NOMO-1 treated with DMSO at 0.1 percent for 48 hours (cell line): ENCODE measurements at regions not wholly inside any gene's neighbourhood (a gene's known extent, or its start where the extent isn't known, plus 50 kb on each side); places are given as distances from the start of the nearest gene placed in this dataset.
A peak's percentile ranks its signal among the peaks of the same experiment; 100 is the strongest.

Experiments used
- DNase-seq: peaks from one replicate; lab custom pipeline; 2025; ENCODE audit not compliant: unreplicated experiment; lab: John Stamatoyannopoulos, UW

DNA sequence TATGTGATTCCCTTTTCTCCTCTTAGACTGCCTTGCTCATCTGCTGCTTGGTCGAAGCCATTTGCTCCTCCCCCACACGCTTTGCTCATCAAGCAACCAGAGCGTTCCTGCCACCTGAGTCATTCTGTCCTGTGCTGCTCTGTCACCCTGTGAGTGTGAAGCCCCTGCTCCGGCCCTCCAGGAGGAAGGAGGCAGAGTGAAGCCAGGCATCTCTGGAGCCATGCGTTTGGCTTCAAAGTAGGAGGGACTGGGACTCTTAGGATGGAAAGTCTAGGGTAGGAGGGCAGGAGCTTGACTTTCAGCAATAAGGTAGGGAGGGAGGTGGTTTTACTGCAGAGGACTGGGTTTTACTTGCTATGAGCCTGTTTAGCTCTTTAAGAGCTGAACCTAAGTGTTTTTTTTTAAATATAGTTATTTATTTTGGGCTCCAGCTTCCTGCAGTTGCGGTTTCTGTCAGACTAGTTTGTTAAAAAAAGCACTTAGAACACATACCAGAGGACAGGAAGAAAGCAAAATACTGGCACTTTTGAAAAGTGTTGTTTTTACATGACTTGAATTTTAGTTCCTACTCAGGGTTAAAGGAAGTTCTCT lies 63.6 kb downstream of the SPINK2 start:
- peak; percentile 87 for DNase-seq

- no peak for DNase-seq
Measured at GRCh38 chr4:56757261-56757746, 64.2 kb downstream of the SPINK2 start.

- DNase-seq: no peak
Measured at GRCh38 chr4:56755901-56756300, 65.6 kb downstream of the SPINK2 start.

DNA sequence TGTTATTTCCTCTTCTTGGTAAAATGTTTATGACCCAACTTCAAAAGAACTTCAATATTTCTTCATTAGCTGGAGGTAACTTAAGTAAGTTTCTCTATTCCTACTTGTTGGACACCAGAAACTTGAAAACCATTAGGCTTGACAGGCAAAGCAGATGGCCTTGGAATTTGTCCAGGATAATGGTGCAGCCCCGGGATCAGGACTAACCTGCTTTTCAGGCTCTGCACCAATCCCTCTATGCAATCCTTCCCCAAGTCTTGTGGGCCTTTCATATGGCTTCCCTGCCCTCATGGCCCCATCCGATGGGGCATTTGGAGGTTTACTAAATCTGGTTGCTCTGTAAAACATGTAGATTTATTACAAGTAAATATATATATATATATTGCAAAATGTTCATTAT lies 68.5 kb downstream of the SPINK2 start:
- no peak for DNase-seq

- DNase-seq: no peak
Measured at GRCh38 chr4:56750231-56750630, 69.1 kb upstream of the HOPX start.

DNA sequence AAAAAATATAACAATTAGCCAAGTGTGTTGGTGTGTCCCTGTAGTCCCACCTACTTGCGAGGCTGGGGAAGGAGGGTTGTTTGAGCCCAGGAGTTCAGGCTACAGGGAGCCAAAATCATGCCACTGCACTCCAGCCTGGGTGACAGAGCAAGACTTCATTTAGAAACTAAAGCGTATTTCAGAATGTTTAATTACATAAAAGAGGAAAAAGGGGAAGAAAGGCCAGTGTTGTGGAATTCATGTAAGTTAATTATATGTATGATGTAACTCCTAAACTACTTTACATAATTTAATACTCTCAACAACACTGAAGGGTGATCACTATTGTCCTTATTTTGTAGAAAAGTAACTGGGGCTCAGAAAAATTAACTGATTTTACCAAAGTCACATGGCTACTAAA lies 67.2 kb upstream of the HOPX start:
- DNase-seq: peak; percentile 66

DNA sequence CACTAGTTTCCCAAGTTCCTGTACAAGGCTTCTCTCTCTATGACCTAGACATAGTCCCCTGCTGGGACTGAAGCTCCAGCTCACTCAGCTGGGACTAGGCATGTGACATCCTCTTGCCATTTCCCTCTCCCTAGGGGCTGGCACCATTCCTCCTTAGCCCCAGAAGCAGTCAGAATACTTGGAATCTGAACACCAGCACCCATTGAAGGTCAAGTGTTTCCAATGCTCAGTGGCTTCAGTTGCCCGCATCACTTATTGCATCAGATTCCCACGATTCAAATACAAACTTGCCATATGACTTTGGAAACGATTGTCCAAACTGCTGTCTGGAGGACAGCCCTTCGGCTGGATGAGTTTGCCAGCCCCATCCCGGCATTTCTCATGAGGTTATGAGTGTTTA lies 65.5 kb upstream of the HOPX start:
- DNase-seq: no peak

- no peak for DNase-seq
Measured at GRCh38 chr4:56745042-56745441, 63.9 kb upstream of the HOPX start.

DNA sequence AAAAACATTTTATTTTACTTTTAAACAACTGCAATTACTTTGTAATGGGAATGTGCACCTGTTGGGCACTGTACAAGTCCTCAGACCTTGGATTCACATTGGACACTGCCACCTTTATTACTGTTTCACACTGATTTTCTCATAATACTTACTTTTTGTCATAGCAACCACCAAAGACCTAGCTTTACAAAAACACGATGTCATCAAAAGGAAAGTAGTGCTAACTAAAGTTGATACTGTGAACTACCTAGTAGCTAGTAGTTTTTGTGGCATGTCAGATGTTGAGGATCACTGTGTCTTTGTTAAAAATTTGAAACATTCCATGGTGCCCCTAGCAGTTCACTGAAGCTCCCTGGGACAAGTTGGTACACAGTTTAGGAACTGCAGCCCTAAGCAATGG lies 62.9 kb upstream of the HOPX start:
- DNase-seq: no peak

DNA sequence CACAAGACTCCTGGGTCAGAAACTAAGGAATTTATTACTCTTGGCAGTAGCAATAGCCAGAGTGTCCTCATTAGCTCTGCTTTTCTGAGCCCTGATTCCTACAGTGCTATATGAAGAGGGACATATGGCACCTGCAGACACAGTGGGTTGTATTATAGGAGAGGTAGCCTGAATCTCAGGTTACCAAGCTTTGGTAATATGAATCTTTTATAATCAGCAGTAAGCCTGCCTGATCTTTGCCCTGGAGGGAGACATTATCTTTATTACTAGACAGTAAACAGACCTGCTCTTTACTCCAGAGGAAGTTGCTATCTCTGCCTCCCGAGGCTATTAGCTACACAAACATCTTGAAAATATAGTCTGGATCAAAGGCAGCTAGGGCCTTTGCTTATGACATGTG lies 62.5 kb upstream of the HOPX start:
- no peak for DNase-seq

DNA sequence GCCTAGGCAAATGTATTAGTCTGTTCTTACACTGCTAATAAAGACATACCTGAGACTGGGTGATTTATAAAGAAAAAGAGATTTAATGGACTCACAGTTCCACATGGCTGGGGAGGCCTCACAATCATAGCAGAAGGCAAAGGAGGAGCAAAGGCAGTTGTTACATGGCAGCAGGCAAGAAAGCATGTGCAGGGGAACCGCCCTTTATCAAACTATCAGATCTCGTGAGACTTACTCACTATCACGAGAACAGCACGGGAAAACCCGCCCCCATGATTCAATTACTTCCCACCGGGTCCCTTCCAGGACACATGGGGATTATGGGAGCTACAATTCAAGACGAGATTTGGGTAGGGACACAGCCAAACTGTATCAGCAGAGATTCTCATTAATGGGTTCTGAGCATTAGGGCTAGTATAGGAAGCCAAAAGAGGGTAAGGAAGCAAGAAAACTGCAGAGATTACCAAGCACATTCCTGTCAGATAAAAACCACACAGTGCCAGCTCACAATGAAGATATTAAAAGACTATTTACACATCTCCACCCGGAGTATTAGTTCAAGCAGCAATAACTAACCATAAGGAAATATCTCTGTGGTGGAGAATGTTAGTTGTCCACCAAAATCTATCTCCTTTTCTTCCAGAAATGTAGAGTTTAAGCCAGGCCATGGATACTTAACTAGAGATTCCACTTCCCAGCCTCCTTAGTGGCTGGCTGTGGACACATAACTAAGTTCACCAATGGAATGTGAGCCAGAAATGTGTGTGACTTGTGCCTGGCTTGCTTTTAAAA lies 61.2 kb upstream of the HOPX start:
- DNase-seq: no peak

GRCh38 chr4:56741595-56741994 lies 60.5 kb upstream of the HOPX start:
- DNase-seq: no peak

DNA sequence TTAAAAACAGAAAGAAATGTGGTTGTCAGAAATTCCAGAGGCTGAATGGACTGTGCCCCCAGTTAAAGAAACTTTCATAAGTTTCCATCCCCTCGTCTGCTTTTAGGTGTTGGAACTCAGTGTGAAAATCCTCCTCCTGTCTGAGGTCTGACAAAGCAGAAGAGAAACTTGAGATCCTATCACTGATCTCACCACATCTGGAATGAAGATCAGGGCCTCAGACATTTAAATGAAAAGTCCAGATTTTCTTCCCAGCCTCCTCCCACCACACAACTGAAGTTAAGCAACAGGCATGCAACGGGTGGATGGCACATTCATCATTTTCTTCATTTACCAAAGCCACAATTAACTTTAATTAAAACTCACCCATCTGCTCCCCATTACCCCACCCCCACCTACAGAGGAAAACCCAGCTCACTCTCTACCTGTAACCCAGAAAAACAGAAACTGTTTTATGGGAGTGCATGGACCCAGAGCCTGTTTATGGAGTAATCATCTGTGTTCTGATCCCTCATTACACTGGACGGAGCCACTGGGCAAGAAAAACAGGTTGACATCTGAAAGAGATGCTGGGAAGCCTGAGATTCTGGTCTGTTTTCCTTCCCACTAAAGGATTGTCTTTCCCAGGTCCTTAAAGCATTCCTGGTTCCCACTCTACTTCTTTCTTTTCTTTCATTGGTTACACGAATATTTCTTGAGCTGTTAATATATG lies 58.1 kb upstream of the HOPX start:
- peak; percentile 61 for DNase-seq

- DNase-seq: no peak
Measured at GRCh38 chr4:56737666-56738065, 56.6 kb upstream of the HOPX start.

- DNase-seq: no peak
Measured at GRCh38 chr4:56733352-56733751, 52.3 kb upstream of the HOPX start.

GRCh38 chr4:56732301-56732700 lies 51.2 kb upstream of the HOPX start:
- DNase-seq: no peak

- DNase-seq: peak; percentile 71
Measured at GRCh38 chr4:56731857-56732256, 50.8 kb upstream of the HOPX start.
